Adrenal gland (tissue), 5 donors: ENCODE measurements at regions not wholly inside any gene's neighbourhood (a gene's known extent, or its start where the extent isn't known, plus 50 kb on each side); places are given as distances from the start of the nearest gene placed in this dataset.

Source experiments
- CTCF ChIP-seq, 6 experiments: fragments of 450-650 bp in 4 of 6; fragments of 200-600 bp in 2 of 6; sonication (generic) in 1 of 6; IDR thresholded peaks; 1 replicate in 5 of 6; 2 replicates in 1 of 6; pipeline versions ENCODE4 v1.5.1 to v1.8.0; 2016 to 2021; ENCODE audit warnings: antibody characterized with exemption in 6 of 6, mild to moderate bottlenecking in 2 of 6, moderate library complexity in 1 of 6
- POLR2A ChIP-seq, 2 donors: fragments of 450-650 bp; IDR thresholded peaks; one replicate each; pipeline ENCODE4 v1.6.1; 2017; ENCODE audit warnings: antibody characterized with exemption in 2 of 2, mild to moderate bottlenecking in 2 of 2, moderate library complexity in 1 of 2
- donor health status: DM: no; HTN: no; CAD: no.

DNA sequence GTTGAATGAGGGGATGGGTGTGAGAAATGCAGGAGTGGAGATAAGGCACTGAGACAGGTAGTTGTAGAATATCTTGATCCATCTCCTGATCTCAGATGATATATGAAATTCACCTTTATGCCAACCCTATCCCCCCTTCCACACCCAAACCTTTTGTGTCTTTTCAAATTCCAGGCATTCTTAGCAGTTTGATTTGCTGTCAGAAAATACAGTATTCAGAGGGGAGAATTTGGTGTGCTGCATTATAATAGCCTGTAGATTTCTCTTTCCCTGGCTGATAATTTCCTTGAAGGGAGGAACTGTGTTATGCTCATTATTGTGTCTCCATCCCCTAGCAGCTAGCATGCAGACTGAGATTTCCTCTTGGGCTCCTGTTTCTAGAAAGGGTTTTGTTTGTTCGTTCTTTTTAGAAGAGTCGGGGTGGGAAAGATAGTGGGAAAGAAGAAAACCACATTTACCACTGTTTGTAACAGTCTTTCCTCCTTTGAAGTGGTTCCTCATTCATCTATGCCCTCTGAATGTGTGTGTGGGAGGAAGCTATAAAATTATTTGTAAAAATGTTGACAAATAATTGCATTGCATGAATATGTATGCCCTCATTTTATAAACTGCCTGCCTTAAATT lies 373.4 kb downstream of the DIPK2A start:
- no peak for TF ChIP-seq POLR2A (IDR thresholded peaks at IDR 0.05)
- TF ChIP-seq CTCF (IDR thresholded peaks at IDR 0.05): no peak
